ENCODE measurements at regions not wholly inside any gene's neighbourhood (a gene's known extent, or its start where the extent isn't known, plus 50 kb on each side); places are given as distances from the start of the nearest gene placed in this dataset.

DNA sequence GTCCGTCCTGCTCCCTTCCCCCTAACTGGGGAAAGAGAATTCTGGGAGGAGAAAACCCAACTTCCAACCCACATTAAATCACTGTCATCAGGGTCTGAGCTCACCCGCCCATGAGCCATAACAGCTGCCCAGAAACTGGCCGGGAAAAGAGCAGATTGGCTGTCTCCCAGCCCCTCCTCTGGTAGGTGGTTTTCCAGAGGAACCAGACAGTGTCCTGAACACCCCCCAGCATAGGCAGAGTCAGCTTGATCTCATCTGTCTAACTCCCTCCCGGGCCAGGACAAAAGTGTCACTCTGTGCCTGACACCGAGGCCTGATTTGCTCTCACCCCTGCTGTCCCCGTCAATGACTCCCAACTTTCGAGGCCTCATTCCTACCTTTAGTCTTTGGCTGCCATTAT is 197.0 kb downstream of the AXIN2 start:
- DNase-seq = no peak
- H3K36me3 ChIP-seq (replicated peaks) = no peaks in the 10 kb centered on the region
- in situ Hi-C loops (cut with HindIII; ENCODE audit: low pct_ligation_motif_present, low sequenced_read_pairs) = no loop called here
- H3K27ac ChIP-seq = no peak overlapping the region
- no peaks in the 10 kb centered on the region for H3K27me3 ChIP-seq (replicated peaks)
- TF ChIP-seq, protein P1, sequence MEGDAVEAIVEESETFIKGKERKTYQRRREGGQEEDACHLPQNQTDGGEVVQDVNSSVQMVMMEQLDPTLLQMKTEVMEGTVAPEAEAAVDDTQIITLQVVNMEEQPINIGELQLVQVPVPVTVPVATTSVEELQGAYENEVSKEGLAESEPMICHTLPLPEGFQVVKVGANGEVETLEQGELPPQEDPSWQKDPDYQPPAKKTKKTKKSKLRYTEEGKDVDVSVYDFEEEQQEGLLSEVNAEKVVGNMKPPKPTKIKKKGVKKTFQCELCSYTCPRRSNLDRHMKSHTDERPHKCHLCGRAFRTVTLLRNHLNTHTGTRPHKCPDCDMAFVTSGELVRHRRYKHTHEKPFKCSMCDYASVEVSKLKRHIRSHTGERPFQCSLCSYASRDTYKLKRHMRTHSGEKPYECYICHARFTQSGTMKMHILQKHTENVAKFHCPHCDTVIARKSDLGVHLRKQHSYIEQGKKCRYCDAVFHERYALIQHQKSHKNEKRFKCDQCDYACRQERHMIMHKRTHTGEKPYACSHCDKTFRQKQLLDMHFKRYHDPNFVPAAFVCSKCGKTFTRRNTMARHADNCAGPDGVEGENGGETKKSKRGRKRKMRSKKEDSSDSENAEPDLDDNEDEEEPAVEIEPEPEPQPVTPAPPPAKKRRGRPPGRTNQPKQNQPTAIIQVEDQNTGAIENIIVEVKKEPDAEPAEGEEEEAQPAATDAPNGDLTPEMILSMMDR (IDR thresholded peaks at IDR 0.05; ENCODE audit: low read depth, low read length, missing control alignments) = no peak
- no peak overlapping the region for H3K4me3 ChIP-seq (ENCODE audit: low read depth, low read length)

DNA sequence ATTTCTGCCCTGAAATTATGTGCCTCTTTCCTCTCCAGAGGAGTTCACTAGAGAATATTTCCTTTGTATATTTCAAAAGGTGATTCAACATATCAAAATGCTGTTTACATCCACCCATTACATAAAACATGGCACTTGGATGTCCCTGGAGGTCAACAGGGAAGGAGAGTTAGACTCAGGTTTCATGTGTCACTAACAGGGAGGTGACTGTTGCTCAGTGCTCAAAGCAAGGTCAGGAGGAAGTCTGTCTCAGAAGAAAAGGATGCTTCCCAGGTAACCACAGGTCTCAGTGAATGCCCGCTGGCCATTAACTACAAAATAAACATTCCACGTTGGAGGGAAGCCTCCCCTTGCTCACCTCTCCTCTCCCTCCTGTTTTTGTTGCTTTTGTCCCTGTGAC is 198.6 kb downstream of the AXIN2 start:
- in situ Hi-C loops (cut with HindIII; ENCODE audit: low pct_ligation_motif_present, low sequenced_read_pairs) = no loop called here
- no peak for DNase-seq
- TF ChIP-seq, protein P1 (IDR thresholded peaks at IDR 0.05; ENCODE audit: low read depth, low read length, missing control alignments) = no peak
- Histone ChIP-seq H3K36me3 (replicated peaks) (no peaks in the 10 kb centered on the region), H3K27ac (no peak overlapping the region), H3K27me3 (replicated peaks) (no peaks in the 10 kb centered on the region), H3K4me3 (ENCODE audit: low read depth, low read length) (no peak overlapping the region)

DNA sequence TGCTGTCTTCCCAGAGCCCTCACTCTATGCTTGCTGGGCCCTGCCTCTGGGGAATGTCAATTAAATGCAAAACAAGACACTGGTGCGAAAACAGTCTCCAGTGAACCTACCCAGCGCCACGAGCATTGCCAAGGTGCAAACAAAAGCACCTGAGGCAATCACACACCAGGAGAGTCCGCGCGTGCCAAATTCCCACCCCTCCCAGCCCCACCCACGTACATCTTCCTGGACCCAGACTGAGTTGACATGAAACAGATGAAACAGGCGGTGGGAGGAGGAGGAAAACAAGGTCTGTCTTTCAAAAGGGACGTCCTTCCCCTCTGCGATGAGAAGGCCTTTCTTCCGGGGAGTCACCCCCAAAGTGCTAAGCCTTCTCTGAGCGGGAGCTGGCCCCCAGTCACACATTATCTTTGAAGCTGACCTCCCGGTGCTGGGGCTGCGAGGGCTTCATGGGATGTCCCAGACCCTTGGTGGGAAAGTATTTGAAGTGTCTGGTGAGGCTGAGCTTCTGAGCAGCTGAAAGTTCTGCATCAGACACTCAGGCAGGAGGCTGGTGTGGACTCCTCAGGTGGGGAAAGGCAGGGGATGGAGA is 200.4 kb downstream of the AXIN2 start:
- in situ Hi-C loops (cut with HindIII; ENCODE audit: low pct_ligation_motif_present, low sequenced_read_pairs) = no loop called here
- TF ChIP-seq, protein P1 (IDR thresholded peaks at IDR 0.05; ENCODE audit: low read depth, low read length, missing control alignments) = no peak
- Histone ChIP-seq H3K4me3 (ENCODE audit: low read depth, low read length) (no peak overlapping the region), H3K27me3 (replicated peaks) (no peaks in the 10 kb centered on the region), H3K36me3 (replicated peaks) (no peaks in the 10 kb centered on the region), H3K27ac (no peak overlapping the region)
- DNase-seq = no peak

DNA sequence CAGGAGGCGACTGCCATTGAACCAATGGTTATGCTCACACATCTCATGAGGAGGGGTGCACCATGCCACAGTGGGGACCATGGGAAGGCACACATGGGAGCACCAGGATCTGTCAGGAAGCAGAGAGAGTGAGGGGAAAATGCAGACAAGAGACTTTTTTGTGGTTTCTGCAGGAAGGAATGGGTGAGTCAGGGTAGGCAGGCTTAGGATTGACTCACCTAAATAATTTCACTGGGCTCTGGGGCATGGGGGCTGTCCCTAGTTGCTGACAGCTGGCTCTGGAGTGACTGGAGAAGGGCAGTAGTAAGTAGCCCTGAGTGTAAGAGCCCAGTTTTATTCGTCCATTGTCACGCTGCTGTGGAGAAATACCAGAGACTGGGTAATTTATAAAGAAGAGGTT is 202.4 kb downstream of the AXIN2 start:
- Histone ChIP-seq H3K36me3 (replicated peaks) (no peaks in the 10 kb centered on the region), H3K27me3 (replicated peaks) (no peaks in the 10 kb centered on the region), H3K27ac (no peak overlapping the region), H3K4me3 (ENCODE audit: low read depth, low read length) (no peak overlapping the region)
- in situ Hi-C loops (cut with HindIII; ENCODE audit: low pct_ligation_motif_present, low sequenced_read_pairs) = no loop called here
- peak; percentile 83 for DNase-seq
- TF ChIP-seq, protein P1 (IDR thresholded peaks at IDR 0.05; ENCODE audit: low read depth, low read length, missing control alignments) = no peak

DNA sequence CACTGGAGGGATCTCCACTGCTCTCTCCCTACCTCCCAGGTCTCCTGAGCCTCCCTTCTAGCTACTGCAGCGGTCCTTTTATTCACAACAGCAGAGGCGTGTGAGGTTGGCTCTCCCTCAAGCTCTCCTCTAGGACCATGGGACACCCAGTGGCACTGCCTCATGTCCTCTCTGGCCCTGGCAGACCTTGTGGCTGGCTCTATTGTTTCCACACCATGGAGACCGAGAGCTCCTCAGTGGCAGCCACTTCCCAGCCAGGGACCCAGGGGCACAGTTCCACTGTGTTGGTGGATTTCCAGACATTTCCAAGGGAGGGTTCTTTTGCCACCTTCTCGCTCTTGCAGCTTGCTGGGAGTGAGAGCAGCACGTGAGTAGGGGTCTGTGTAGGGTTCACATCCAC is 204.9 kb downstream of the AXIN2 start:
- TF ChIP-seq, protein P1 (IDR thresholded peaks at IDR 0.05; ENCODE audit: low read depth, low read length, missing control alignments) = no peak
- in situ Hi-C loops (cut with HindIII; ENCODE audit: low pct_ligation_motif_present, low sequenced_read_pairs) = no loop called here
- no peak overlapping the region for H3K27ac ChIP-seq
- no peaks in the 10 kb centered on the region for H3K27me3 ChIP-seq (replicated peaks)
- no peak overlapping the region for H3K4me3 ChIP-seq (ENCODE audit: low read depth, low read length)
- no peaks in the 10 kb centered on the region for H3K36me3 ChIP-seq (replicated peaks)
- no peak for DNase-seq

DNA sequence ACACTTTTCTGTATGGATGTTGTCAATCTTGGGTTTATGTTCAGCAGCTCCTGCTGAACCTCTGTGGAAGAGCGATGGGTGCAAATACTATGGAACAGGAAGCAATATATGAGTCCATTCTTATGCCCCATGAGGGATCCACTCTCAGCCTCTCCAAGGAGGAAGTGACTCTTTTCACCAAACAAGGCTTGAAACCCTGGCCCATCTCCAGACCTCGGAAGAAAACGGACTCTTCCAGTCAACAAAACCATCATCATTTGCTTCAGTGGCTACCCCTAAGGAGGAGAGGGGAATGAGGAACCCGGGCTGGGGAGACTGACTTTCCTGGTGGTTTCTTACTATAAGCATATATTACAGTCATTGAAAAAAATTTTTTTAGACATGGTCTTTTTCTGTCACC is 206.2 kb downstream of the AXIN2 start:
- TF ChIP-seq, protein P1 (IDR thresholded peaks at IDR 0.05; ENCODE audit: low read depth, low read length, missing control alignments) = no peak
- H3K27me3 ChIP-seq (replicated peaks) = no peaks in the 10 kb centered on the region

More for the DNA sequence above, 206.2 kb downstream of the AXIN2 start:
- Histone ChIP-seq H3K4me3 (ENCODE audit: low read depth, low read length) (no peak overlapping the region), H3K36me3 (replicated peaks) (no peaks in the 10 kb centered on the region), H3K27ac (no peak overlapping the region)
- DNase-seq = no peak
- in situ Hi-C loops (cut with HindIII; ENCODE audit: low pct_ligation_motif_present, low sequenced_read_pairs) = no loop called here

Data from brain microvascular endothelial cell (primary cell).